Trophoblast cell (in vitro differentiated cells and primary cell): ENCODE measurements at regions not wholly inside any gene's neighbourhood (a gene's known extent, or its start where the extent isn't known, plus 50 kb on each side); places are given as distances from the start of the nearest gene placed in this dataset.
"Not testable (repeated sequence)": the region's sequence is repeated elsewhere in the genome, so short reads cannot be mapped to it uniquely, and the experiment has no call there.

Experiments
- DNase-seq, 2 donors: peaks; one replicate each; pipeline ENCODE4 v3.0.0-alpha.2; 2016
- H2AFZ ChIP-seq: 2 replicates; pipeline ENCODE4 v1.6.1; 2013; ENCODE audit warnings: low read length, moderate library complexity, mild to moderate bottlenecking; ENCODE audit not compliant: insufficient read depth, poor library complexity
- H2AK5ac ChIP-seq: 2 replicates; pipeline ENCODE4 v1.6.1; 2013; ENCODE audit warnings: mild to moderate bottlenecking, low read length
- H2BK120ac ChIP-seq: 2 replicates; pipeline ENCODE4 v1.6.1; 2013; ENCODE audit warnings: low read length, mild to moderate bottlenecking, moderate library complexity; ENCODE audit not compliant: insufficient read depth, poor library complexity
- H2BK12ac ChIP-seq: 2 replicates; pipeline ENCODE4 v1.6.1; 2013; ENCODE audit warnings: mild to moderate bottlenecking, low read length, moderate library complexity
- H2BK5ac ChIP-seq: 2 replicates; pipeline ENCODE4 v1.6.1; 2013; ENCODE audit warnings: low read length, low read depth, moderate library complexity, mild to moderate bottlenecking; ENCODE audit not compliant: poor library complexity
- H3K14ac ChIP-seq: 2 replicates; pipeline ENCODE4 v1.6.1; 2013; ENCODE audit warnings: mild to moderate bottlenecking, low read length
- H3K18ac ChIP-seq: 2 replicates; pipeline ENCODE4 v1.6.1; 2013; ENCODE audit warnings: mild to moderate bottlenecking, low read length
- H3K23ac ChIP-seq: 2 replicates; pipeline ENCODE4 v1.6.1; 2013; ENCODE audit warnings: low read length
- H3K27ac ChIP-seq: 2 replicates; pipeline ENCODE4 v1.5.1; 2013; ENCODE audit warnings: low read depth, mild to moderate bottlenecking, inconsistent platforms, low read length, moderate library complexity
- H3K27me3 ChIP-seq: 2 replicates; pipeline ENCODE4 v1.6.1; 2013; ENCODE audit warnings: inconsistent platforms, mild to moderate bottlenecking, low read length, moderate library complexity; ENCODE audit not compliant: insufficient read depth
- H3K36me3 ChIP-seq, 2 experiments: 1 replicate in 1 of 2; 2 replicates in 1 of 2; pipeline ENCODE4 v1.6.1; 2013; ENCODE audit warnings: low read length in 2 of 2, mild to moderate bottlenecking in 2 of 2, moderate library complexity in 1 of 2; ENCODE audit not compliant: insufficient read depth in 2 of 2, control insufficient read depth in 1 of 2
- H3K4ac ChIP-seq: 2 replicates; pipeline ENCODE4 v1.6.1; 2013; ENCODE audit warnings: low read depth, mild to moderate bottlenecking, low read length, moderate library complexity
- H3K4me1 ChIP-seq, 2 experiments: 1 replicate in 1 of 2; 2 replicates in 1 of 2; pipeline ENCODE4 v1.6.1; 2013; ENCODE audit warnings: low read length in 2 of 2, mild to moderate bottlenecking in 2 of 2, moderate library complexity in 1 of 2; ENCODE audit not compliant: insufficient read depth in 2 of 2, control insufficient read depth in 1 of 2
- H3K4me2 ChIP-seq: 2 replicates; pipeline ENCODE4 v1.6.1; 2013; ENCODE audit warnings: inconsistent platforms, mild to moderate bottlenecking, low read length, moderate library complexity
- H3K4me3 ChIP-seq: 2 replicates; pipeline ENCODE4 v1.5.1; 2013; ENCODE audit warnings: mild to moderate bottlenecking, low read depth, low read length, inconsistent platforms
- H3K79me1 ChIP-seq: one replicate; pipeline ENCODE4 v1.6.1; 2013; ENCODE audit warnings: low read length
- H3K79me2 ChIP-seq: 2 replicates; pipeline ENCODE4 v1.6.1; 2013; ENCODE audit warnings: low read length, mild to moderate bottlenecking; ENCODE audit not compliant: control insufficient read depth, insufficient read depth, poor library complexity
- H3K9ac ChIP-seq: 2 replicates; pipeline ENCODE4 v1.6.1; 2013; ENCODE audit warnings: mild to moderate bottlenecking, low read length
- H3K9me3 ChIP-seq: 2 replicates; pipeline ENCODE4 v1.6.1; 2013; ENCODE audit warnings: low read depth, mild to moderate bottlenecking, control low read depth, inconsistent platforms, low read length; ENCODE audit not compliant: insufficient read depth
- H4K12ac ChIP-seq: 2 replicates; pipeline ENCODE4 v1.6.1; 2013; ENCODE audit warnings: low read depth, mild to moderate bottlenecking, low read length, moderate library complexity
- H4K8ac ChIP-seq: 2 replicates; pipeline ENCODE4 v1.6.1; 2013; ENCODE audit warnings: low read depth, mild to moderate bottlenecking, low read length, moderate library complexity
- H4K91ac ChIP-seq: one replicate; pipeline ENCODE4 v1.6.1; 2013; ENCODE audit warnings: low read depth, mild to moderate bottlenecking, low read length, moderate library complexity
- WGBS: extraction: QIAGEN DNeasy Blood & Tissue Kit; methylation state at CpG from one replicate; pipeline ENCODE4 v1.1.7; 2013; ENCODE audit warnings: missing lambda C conversion rate; ENCODE audit not compliant: insufficient read length, insufficient coverage; ENCODE audit errors: extremely low coverage; 5-methylcytosine and 5-hydroxymethylcytosine counted together

- WGBS = no CpG with 5 or more reads among the region's 45 CpGs
- H3K4me3 ChIP-seq, H4K12ac ChIP-seq, H3K14ac ChIP-seq, H3K23ac ChIP-seq, H4K8ac ChIP-seq, DNase-seq, H3K27ac ChIP-seq, H4K91ac ChIP-seq, H3K79me1 ChIP-seq, H3K9me3 ChIP-seq, H3K4me2 ChIP-seq, H3K9ac ChIP-seq, H3K27me3 ChIP-seq, H3K18ac ChIP-seq, H3K4ac ChIP-seq, H3K36me3 ChIP-seq, H2BK5ac ChIP-seq, H2BK12ac ChIP-seq, H3K79me2 ChIP-seq, H2BK120ac ChIP-seq, H3K4me1 ChIP-seq, H2AK5ac ChIP-seq, H2AFZ ChIP-seq: not testable (repeated sequence)
Measured at GRCh38 chr5:153296251-153296844, 194.1 kb upstream of the GRIA1 start.

- Histone ChIP-seq H3K18ac (no peak overlapping the region), H4K91ac (no peak overlapping the region), H3K9me3 (no peaks in the 10 kb centered on the region), H3K4me2 (no peak overlapping the region), H3K79me2 (no peaks in the 10 kb centered on the region), H3K36me3 (no peaks in the 10 kb centered on the region), H3K27me3 (no peaks in the 10 kb centered on the region), H3K14ac (no peak overlapping the region), H2BK5ac (no peak overlapping the region), H2AK5ac (no peak overlapping the region), H4K12ac (no peak overlapping the region), H2BK120ac (no peak overlapping the region), H3K9ac (no peak overlapping the region), H2AFZ (no peak overlapping the region), H3K4me3 (no peak overlapping the region), H4K8ac (no peak overlapping the region), H3K27ac (no peak overlapping the region), H3K4me1 (no peaks in the 10 kb centered on the region), H2BK12ac (no peak overlapping the region), H3K79me1 (no peaks in the 10 kb centered on the region), H3K4ac (no peak overlapping the region), H3K23ac (no peak overlapping the region)
- DNase-seq = no peak
- WGBS = no CpG with 5 or more reads among the region's 4 CpGs
Measured at GRCh38 chr5:153299891-153300290, 190.6 kb upstream of the GRIA1 start.

- Histone ChIP-seq H3K79me1 (no peaks in the 10 kb centered on the region), H3K9me3 (no peaks in the 10 kb centered on the region), H3K18ac (no peak overlapping the region), H3K9ac (no peak overlapping the region), H3K4me2 (no peak overlapping the region), H3K79me2 (no peaks in the 10 kb centered on the region), H3K14ac (no peak overlapping the region), H2BK12ac (no peak overlapping the region), H2AK5ac (no peak overlapping the region), H2BK120ac (no peak overlapping the region), H4K91ac (no peak overlapping the region), H2BK5ac (no peak overlapping the region), H4K12ac (no peak overlapping the region), H3K23ac (no peak overlapping the region), H4K8ac (no peak overlapping the region), H3K4me1 (no peaks in the 10 kb centered on the region), H3K4ac (no peak overlapping the region), H3K4me3 (no peak overlapping the region), H3K36me3 (no peaks in the 10 kb centered on the region), H3K27ac (no peak overlapping the region), H2AFZ (no peak overlapping the region), H3K27me3 (no peaks in the 10 kb centered on the region)
- WGBS = no CpG with 5 or more reads among the region's 1 CpG
- DNase-seq = no peak
Measured at GRCh38 chr5:153308282-153308681, 182.2 kb upstream of the GRIA1 start.

- H3K18ac ChIP-seq = no peak overlapping the region
- H2BK12ac ChIP-seq = no peak overlapping the region
- no CpG with 5 or more reads among the region's 4 CpGs for WGBS
- no peak overlapping the region for H4K8ac ChIP-seq
- H4K91ac ChIP-seq = no peak overlapping the region
- H3K27me3 ChIP-seq = no peaks in the 10 kb centered on the region
- no peak overlapping the region for H3K4me2 ChIP-seq
- no peak overlapping the region for H3K23ac ChIP-seq
- H3K27ac ChIP-seq = no peak overlapping the region
- no peak overlapping the region for H4K12ac ChIP-seq
- H2BK5ac ChIP-seq = no peak overlapping the region
- H3K79me1 ChIP-seq = no peaks in the 10 kb centered on the region
- H2AFZ ChIP-seq = no peak overlapping the region
- no peak overlapping the region for H2AK5ac ChIP-seq
- no peak overlapping the region for H3K4me3 ChIP-seq
- no peak for DNase-seq
- H2BK120ac ChIP-seq = no peak overlapping the region
- no peaks in the 10 kb centered on the region for H3K4me1 ChIP-seq
- H3K79me2 ChIP-seq = no peaks in the 10 kb centered on the region
- no peak overlapping the region for H3K4ac ChIP-seq
- no peak overlapping the region for H3K14ac ChIP-seq
- no peaks in the 10 kb centered on the region for H3K9me3 ChIP-seq
- H3K9ac ChIP-seq = no peak overlapping the region
- no peaks in the 10 kb centered on the region for H3K36me3 ChIP-seq
Measured at GRCh38 chr5:153318556-153318955, 171.9 kb upstream of the GRIA1 start.
